IPS DF 6.9 (cell line): ENCODE measurements at regions not wholly inside any gene's neighbourhood (a gene's known extent, or its start where the extent isn't known, plus 50 kb on each side); places are given as distances from the start of the nearest gene placed in this dataset.

ENCODE experiments used
- DNase-seq: peaks from one replicate; pipeline ENCODE4 v3.0.0-alpha.2; 2013; ENCODE audit warnings: low read depth, low spot score
- H3K27ac ChIP-seq: one replicate; pipeline ENCODE4 v1.5.1; 2013; ENCODE audit warnings: low read length, control low read depth
- H3K27me3 ChIP-seq: 2 replicates; pipeline ENCODE4 v1.6.1; 2013; ENCODE audit warnings: mild to moderate bottlenecking, low read length; ENCODE audit not compliant: control insufficient read depth, insufficient read depth
- H3K36me3 ChIP-seq: 2 replicates; pipeline ENCODE4 v1.6.1; 2013; ENCODE audit warnings: low read length; ENCODE audit not compliant: control insufficient read depth, insufficient read depth
- H3K4me1 ChIP-seq: 2 replicates; pipeline ENCODE4 v1.6.1; 2013; ENCODE audit warnings: low read length; ENCODE audit not compliant: control insufficient read depth, insufficient read depth
- H3K4me3 ChIP-seq: 2 replicates; pipeline ENCODE4 v1.5.1; 2013; ENCODE audit warnings: mild to moderate bottlenecking, low read length
- H3K9me3 ChIP-seq: 2 replicates; pipeline ENCODE4 v1.6.1; 2013; ENCODE audit warnings: low read length, inconsistent platforms; ENCODE audit not compliant: control insufficient read depth, insufficient read depth
- WGBS: extraction: QIAGEN DNeasy Blood & Tissue Kit; methylation state at CpG from one replicate; pipeline ENCODE4 v1.1.7; 2013; ENCODE audit warnings: mixed read lengths, missing lambda C conversion rate; ENCODE audit not compliant: insufficient read length, insufficient coverage; 5-methylcytosine and 5-hydroxymethylcytosine counted together

GRCh38 chr2:211055438-211055837, 499.0 kb downstream of the CPS1 start:
- no peaks in the 10 kb centered on the region for H3K27me3 ChIP-seq
- H3K4me1 ChIP-seq = no peaks in the 10 kb centered on the region
- DNase-seq = no peak
- WGBS = no CpG with 5 or more reads among the region's 5 CpGs
- H3K9me3 ChIP-seq = no peaks in the 10 kb centered on the region
- no peak overlapping the region for H3K4me3 ChIP-seq
- H3K36me3 ChIP-seq = no peaks in the 10 kb centered on the region
- no peak overlapping the region for H3K27ac ChIP-seq

GRCh38 chr2:211061612-211062296, 505.4 kb downstream of the CPS1 start:
- DNase-seq = no peak
- H3K4me1 ChIP-seq = no peaks in the 10 kb centered on the region
- H3K9me3 ChIP-seq = no peaks in the 10 kb centered on the region
- no peaks in the 10 kb centered on the region for H3K27me3 ChIP-seq
- H3K4me3 ChIP-seq = no peak overlapping the region
- H3K36me3 ChIP-seq = no peaks in the 10 kb centered on the region
- WGBS = no CpG with 5 or more reads among the region's 4 CpGs
- H3K27ac ChIP-seq = no peak overlapping the region

GRCh38 chr2:211062297-211062612, 505.9 kb downstream of the CPS1 start:
- no peak for DNase-seq

GRCh38 chr2:211067029-211067428, 510.6 kb downstream of the CPS1 start:
- Histone ChIP-seq H3K4me1 (no peaks in the 10 kb centered on the region), H3K36me3 (no peaks in the 10 kb centered on the region), H3K4me3 (no peak overlapping the region), H3K27ac (no peak overlapping the region), H3K9me3 (no peaks in the 10 kb centered on the region), H3K27me3 (no peaks in the 10 kb centered on the region)
- no peak for DNase-seq
- no CpG with 5 or more reads among the region's 5 CpGs for WGBS

More at GRCh38 chr2:211062297-211062612, 505.9 kb downstream of the CPS1 start:
- Histone ChIP-seq H3K27me3 (no peaks in the 10 kb centered on the region), H3K36me3 (no peaks in the 10 kb centered on the region), H3K9me3 (no peaks in the 10 kb centered on the region), H3K27ac (no peak overlapping the region), H3K4me1 (no peaks in the 10 kb centered on the region), H3K4me3 (no peak overlapping the region)
- no CpG with 5 or more reads among the region's 5 CpGs for WGBS

GRCh38 chr2:211068108-211068780, 511.8 kb downstream of the CPS1 start:
- no peak overlapping the region for H3K4me3 ChIP-seq
- no CpG with 5 or more reads among the region's 6 CpGs for WGBS
- no peak for DNase-seq
- H3K36me3 ChIP-seq = no peaks in the 10 kb centered on the region
- H3K27ac ChIP-seq = no peak overlapping the region
- H3K27me3 ChIP-seq = no peaks in the 10 kb centered on the region
- H3K9me3 ChIP-seq = no peaks in the 10 kb centered on the region
- no peaks in the 10 kb centered on the region for H3K4me1 ChIP-seq

- Histone ChIP-seq H3K4me3 (no peak overlapping the region), H3K4me1 (no peaks in the 10 kb centered on the region), H3K27me3 (no peaks in the 10 kb centered on the region), H3K9me3 (no peaks in the 10 kb centered on the region), H3K36me3 (no peaks in the 10 kb centered on the region), H3K27ac (no peak overlapping the region)
- no CpG with 5 or more reads among the region's 3 CpGs for WGBS
- DNase-seq = no peak
Observed at GRCh38 chr2:211070547-211070946, 514.1 kb downstream of the CPS1 start.

- Histone ChIP-seq H3K27me3 (no peaks in the 10 kb centered on the region), H3K36me3 (no peaks in the 10 kb centered on the region), H3K4me1 (no peaks in the 10 kb centered on the region), H3K4me3 (no peak overlapping the region), H3K27ac (no peak overlapping the region), H3K9me3 (no peaks in the 10 kb centered on the region)
- no peak for DNase-seq
- no CpG with 5 or more reads among the region's 2 CpGs for WGBS
Observed at GRCh38 chr2:211077216-211077767, 520.9 kb downstream of the CPS1 start.

- Histone ChIP-seq H3K27me3 (no peaks in the 10 kb centered on the region), H3K27ac (no peak overlapping the region), H3K4me1 (no peaks in the 10 kb centered on the region), H3K4me3 (no peak overlapping the region), H3K36me3 (no peaks in the 10 kb centered on the region), H3K9me3 (no peaks in the 10 kb centered on the region)
- DNase-seq = no peak
- WGBS = no CpG with 5 or more reads among the region's 2 CpGs
Observed at GRCh38 chr2:211084352-211084751, 528.0 kb downstream of the CPS1 start.

GRCh38 chr2:211085056-211085680, 528.8 kb downstream of the CPS1 start:
- no peak for DNase-seq
- no peaks in the 10 kb centered on the region for H3K4me1 ChIP-seq
- WGBS = no CpG with 5 or more reads among the region's 5 CpGs
- H3K27ac ChIP-seq = no peak overlapping the region
- H3K9me3 ChIP-seq = no peaks in the 10 kb centered on the region
- H3K27me3 ChIP-seq = no peaks in the 10 kb centered on the region
- H3K36me3 ChIP-seq = no peaks in the 10 kb centered on the region
- H3K4me3 ChIP-seq = no peak overlapping the region

GRCh38 chr2:211086049-211086448, 529.6 kb downstream of the CPS1 start:
- WGBS = no CpG with 5 or more reads among the region's 3 CpGs

More at GRCh38 chr2:211086049-211086448, 529.6 kb downstream of the CPS1 start:
- Histone ChIP-seq H3K9me3 (no peaks in the 10 kb centered on the region), H3K27ac (no peak overlapping the region), H3K27me3 (no peaks in the 10 kb centered on the region), H3K4me1 (no peaks in the 10 kb centered on the region), H3K4me3 (no peak overlapping the region), H3K36me3 (no peaks in the 10 kb centered on the region)
- no peak for DNase-seq
